ENCODE measurements at regions not wholly inside any gene's neighbourhood (a gene's known extent, or its start where the extent isn't known, plus 50 kb on each side); places are given as distances from the start of the nearest gene placed in this dataset.

DNA sequence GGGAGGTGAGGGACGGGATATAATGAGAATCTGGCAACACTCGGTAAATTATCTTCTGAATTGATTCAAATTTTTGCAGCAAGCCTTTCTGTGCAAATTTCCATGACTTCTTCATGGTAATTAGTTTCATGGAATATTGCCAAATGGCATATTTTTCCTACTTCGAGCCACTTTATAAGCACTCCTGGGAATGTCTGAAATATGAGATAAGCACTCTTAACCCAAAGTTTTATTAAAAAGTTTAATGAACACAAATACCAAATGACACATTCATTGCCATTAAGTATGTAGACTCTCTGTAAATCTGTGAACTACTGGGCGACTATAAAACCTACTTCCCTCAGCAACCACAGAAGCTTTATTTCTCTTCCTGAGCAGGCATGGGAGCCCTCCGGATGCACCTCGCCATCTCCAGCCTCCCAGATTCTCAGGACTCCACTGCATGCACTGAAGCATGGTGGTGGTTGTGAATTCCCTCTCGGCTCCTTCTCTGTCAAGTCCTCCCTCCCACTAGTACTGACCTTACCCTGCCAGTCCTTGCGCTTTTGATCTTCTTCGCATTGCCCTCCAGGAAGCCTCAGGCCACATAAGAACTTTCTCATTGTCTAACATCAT is 154.4 kb upstream of the RPL34 start:
- 19% methylated on average over 9 of the region's 9 CpGs for WGBS (ENCODE audit: low lambda C conversion rate)
- Histone ChIP-seq H3K27me3 (ENCODE audit: insufficient read depth) (peaks cover 42% of the 10 kb centered on the region; the same call in 1 of the 2 replicates), H3K9me3 (no peaks in the 10 kb centered on the region), H3K4me3 (ENCODE audit: low read depth in 2 of 2, low read length in 1 of 2) (no peak overlapping the region), H3K9ac (no peak overlapping the region), H3K27ac (ENCODE audit: low read depth in 2 of 2, low read length in 1 of 2) (no peak overlapping the region), H3K79me2 (ENCODE audit: insufficient read depth) (no peaks in the 10 kb centered on the region), H3K4me2 (no peak overlapping the region), H3K9me2 (no peaks in the 10 kb centered on the region), H3F3A (replicated peaks; ENCODE audit: insufficient read depth) (no peaks in the 10 kb centered on the region), H2AFZ (ENCODE audit: low read depth) (no peak overlapping the region), H3K4me1 (ENCODE audit: control insufficient read depth in 1 of 2, insufficient read depth in 2 of 2, low read depth in 1 of 2, low read length in 1 of 2) (peaks cover 0 to 4% of the 10 kb centered on the region in 2 experiments; a peak in 1 of 4 replicates), H4K20me1 (ENCODE audit: insufficient read depth) (no peaks in the 10 kb centered on the region), H3K36me3 (replicated peaks in 1 of 2; ENCODE audit: control insufficient read depth in 1 of 2, insufficient read depth in 2 of 2, low read length in 1 of 2) (no peaks in the 10 kb centered on the region)
- TF ChIP-seq EP300 (IDR thresholded peaks at IDR 0.05; ENCODE audit: borderline replicate concordance in 1 of 2, low read depth in 1 of 2, low read length in 1 of 2) (no peak), YY1 (IDR thresholded peaks at IDR 0.05; ENCODE audit: low read depth) (no peak), SIN3A (IDR thresholded peaks at IDR 0.05; ENCODE audit: borderline replicate concordance, low read depth, low read length) (no peak), FOXM1 (IDR thresholded peaks at IDR 0.05; ENCODE audit: low read depth) (no peak), JUND (IDR thresholded peaks at IDR 0.05) (no peak), RCOR1 (IDR thresholded peaks at IDR 0.05; ENCODE audit: low read length) (no peak), RFX5 (IDR thresholded peaks at IDR 0.05; ENCODE audit: low read length) (no peak), POLR2AphosphoS5 (IDR thresholded peaks at IDR 0.05; ENCODE audit: low read depth, low read length) (no peak), RAD21 (IDR thresholded peaks at IDR 0.05; ENCODE audit: low read length) (no peak)
- TF ChIP-seq, protein P1, sequence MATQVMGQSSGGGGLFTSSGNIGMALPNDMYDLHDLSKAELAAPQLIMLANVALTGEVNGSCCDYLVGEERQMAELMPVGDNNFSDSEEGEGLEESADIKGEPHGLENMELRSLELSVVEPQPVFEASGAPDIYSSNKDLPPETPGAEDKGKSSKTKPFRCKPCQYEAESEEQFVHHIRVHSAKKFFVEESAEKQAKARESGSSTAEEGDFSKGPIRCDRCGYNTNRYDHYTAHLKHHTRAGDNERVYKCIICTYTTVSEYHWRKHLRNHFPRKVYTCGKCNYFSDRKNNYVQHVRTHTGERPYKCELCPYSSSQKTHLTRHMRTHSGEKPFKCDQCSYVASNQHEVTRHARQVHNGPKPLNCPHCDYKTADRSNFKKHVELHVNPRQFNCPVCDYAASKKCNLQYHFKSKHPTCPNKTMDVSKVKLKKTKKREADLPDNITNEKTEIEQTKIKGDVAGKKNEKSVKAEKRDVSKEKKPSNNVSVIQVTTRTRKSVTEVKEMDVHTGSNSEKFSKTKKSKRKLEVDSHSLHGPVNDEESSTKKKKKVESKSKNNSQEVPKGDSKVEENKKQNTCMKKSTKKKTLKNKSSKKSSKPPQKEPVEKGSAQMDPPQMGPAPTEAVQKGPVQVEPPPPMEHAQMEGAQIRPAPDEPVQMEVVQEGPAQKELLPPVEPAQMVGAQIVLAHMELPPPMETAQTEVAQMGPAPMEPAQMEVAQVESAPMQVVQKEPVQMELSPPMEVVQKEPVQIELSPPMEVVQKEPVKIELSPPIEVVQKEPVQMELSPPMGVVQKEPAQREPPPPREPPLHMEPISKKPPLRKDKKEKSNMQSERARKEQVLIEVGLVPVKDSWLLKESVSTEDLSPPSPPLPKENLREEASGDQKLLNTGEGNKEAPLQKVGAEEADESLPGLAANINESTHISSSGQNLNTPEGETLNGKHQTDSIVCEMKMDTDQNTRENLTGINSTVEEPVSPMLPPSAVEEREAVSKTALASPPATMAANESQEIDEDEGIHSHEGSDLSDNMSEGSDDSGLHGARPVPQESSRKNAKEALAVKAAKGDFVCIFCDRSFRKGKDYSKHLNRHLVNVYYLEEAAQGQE (IDR thresholded peaks at IDR 0.05; ENCODE audit: low read depth, low read length): no peak
- TF ChIP-seq, protein P2, sequence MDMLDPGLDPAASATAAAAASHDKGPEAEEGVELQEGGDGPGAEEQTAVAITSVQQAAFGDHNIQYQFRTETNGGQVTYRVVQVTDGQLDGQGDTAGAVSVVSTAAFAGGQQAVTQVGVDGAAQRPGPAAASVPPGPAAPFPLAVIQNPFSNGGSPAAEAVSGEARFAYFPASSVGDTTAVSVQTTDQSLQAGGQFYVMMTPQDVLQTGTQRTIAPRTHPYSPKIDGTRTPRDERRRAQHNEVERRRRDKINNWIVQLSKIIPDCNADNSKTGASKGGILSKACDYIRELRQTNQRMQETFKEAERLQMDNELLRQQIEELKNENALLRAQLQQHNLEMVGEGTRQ (IDR thresholded peaks at IDR 0.05; ENCODE audit: borderline replicate concordance, low read depth, low read length): no peak
- TF ChIP-seq, protein P3, sequence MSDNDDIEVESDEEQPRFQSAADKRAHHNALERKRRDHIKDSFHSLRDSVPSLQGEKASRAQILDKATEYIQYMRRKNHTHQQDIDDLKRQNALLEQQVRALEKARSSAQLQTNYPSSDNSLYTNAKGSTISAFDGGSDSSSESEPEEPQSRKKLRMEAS (IDR thresholded peaks at IDR 0.05; ENCODE audit: low read depth): no peak
- TF ChIP-seq, protein P4, sequence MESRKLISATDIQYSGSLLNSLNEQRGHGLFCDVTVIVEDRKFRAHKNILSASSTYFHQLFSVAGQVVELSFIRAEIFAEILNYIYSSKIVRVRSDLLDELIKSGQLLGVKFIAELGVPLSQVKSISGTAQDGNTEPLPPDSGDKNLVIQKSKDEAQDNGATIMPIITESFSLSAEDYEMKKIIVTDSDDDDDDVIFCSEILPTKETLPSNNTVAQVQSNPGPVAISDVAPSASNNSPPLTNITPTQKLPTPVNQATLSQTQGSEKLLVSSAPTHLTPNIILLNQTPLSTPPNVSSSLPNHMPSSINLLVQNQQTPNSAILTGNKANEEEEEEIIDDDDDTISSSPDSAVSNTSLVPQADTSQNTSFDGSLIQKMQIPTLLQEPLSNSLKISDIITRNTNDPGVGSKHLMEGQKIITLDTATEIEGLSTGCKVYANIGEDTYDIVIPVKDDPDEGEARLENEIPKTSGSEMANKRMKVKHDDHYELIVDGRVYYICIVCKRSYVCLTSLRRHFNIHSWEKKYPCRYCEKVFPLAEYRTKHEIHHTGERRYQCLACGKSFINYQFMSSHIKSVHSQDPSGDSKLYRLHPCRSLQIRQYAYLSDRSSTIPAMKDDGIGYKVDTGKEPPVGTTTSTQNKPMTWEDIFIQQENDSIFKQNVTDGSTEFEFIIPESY (IDR thresholded peaks at IDR 0.05; ENCODE audit: borderline replicate concordance, low read depth): no peak
- TF ChIP-seq, protein P5, sequence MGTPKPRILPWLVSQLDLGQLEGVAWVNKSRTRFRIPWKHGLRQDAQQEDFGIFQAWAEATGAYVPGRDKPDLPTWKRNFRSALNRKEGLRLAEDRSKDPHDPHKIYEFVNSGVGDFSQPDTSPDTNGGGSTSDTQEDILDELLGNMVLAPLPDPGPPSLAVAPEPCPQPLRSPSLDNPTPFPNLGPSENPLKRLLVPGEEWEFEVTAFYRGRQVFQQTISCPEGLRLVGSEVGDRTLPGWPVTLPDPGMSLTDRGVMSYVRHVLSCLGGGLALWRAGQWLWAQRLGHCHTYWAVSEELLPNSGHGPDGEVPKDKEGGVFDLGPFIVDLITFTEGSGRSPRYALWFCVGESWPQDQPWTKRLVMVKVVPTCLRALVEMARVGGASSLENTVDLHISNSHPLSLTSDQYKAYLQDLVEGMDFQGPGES (IDR thresholded peaks at IDR 0.05; ENCODE audit: low read depth, low read length): no peak
- CTCF ChIA-PET: no interaction called here
- DNase-seq: no peak
- POLR2A ChIA-PET: no interaction called here
